NCI-H1092 treated with DMSO at 0.1 percent for 48 hours (cell line): ENCODE measurements at regions not wholly inside any gene's neighbourhood (a gene's known extent, or its start where the extent isn't known, plus 50 kb on each side); places are given as distances from the start of the nearest gene placed in this dataset.

Experiments used
- DNase-seq: peaks from one replicate; lab custom pipeline; 2025; lab: John Stamatoyannopoulos, UW

GRCh38 chr18:34640276-34640675 lies 69.8 kb upstream of the DTNA start:
- DNase-seq: no peak

- peak; percentile 43 for DNase-seq
Measured at GRCh38 chr18:34643989-34644388, 66.1 kb upstream of the DTNA start.

GRCh38 chr18:34647251-34647650 lies 62.8 kb upstream of the DTNA start:
- no peak for DNase-seq

- peak; percentile 17 for DNase-seq
Measured at GRCh38 chr18:34648269-34648985, 61.7 kb upstream of the DTNA start.

DNA sequence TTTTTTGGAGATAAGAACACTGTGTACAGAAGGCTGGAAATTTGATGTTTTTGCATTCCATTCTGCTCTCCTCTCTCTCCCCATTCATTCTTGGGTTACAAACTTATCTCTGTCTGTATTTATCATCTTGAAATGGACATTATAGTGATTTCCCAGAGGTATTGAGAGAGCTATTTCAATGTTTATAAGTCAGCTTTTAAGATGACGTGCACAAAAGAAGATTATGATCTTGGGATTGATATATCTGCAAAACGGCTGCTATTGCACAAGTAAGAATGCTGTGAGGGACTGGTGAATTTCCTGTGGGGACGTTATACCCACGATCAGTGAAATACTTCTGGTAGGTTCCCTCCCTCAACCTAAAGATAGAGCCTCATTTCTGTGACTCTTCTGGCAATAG lies 61.0 kb upstream of the DTNA start:
- DNase-seq: no peak

GRCh38 chr18:34650121-34650545 lies 60.0 kb upstream of the DTNA start:
- DNase-seq: no peak

- no peak for DNase-seq
Measured at GRCh38 chr18:34651586-34652369, 58.3 kb upstream of the DTNA start.

GRCh38 chr18:34655131-34655530 lies 55.0 kb upstream of the DTNA start:
- no peak for DNase-seq

- DNase-seq: no peak
Measured at GRCh38 chr18:34657860-34658500, 52.1 kb upstream of the DTNA start.

- DNase-seq: peak; percentile 29
Measured at GRCh38 chr18:34659579-34660517, 50.2 kb upstream of the DTNA start.
